Activated CD8-positive, alpha-beta memory T cell treated with anti-CD3 and anti-CD28 coated beads, Interleukin-2, amount 50 U/mL, for 24 hours (primary cell): ENCODE measurements at regions not wholly inside any gene's neighbourhood (a gene's known extent, or its start where the extent isn't known, plus 50 kb on each side); places are given as distances from the start of the nearest gene placed in this dataset.

Source experiments
- DNase-seq: peaks from one replicate; pipeline ENCODE4 v3.0.0-alpha.2; 2020; ENCODE audit errors: extremely low read depth

DNA sequence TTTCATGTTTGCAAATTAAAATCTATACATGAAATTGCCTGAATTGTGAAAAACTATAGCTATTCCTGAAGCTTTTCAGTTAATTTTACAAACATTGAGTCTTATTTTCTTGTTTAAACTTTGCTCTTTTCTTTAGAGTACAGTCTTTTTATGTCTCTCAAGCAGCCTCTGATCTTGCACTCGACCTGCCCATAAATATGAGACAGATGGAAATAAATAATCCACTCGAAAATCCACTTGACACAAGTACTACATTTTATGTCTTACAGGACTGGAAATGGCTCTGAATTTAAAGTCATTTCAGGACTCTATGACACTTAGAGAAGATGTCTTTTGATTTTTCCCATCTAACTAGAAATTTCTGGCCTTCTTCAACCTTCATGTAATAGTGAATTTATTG lies 283.8 kb downstream of the USP25 start:
- DNase-seq, result no peak

DNA sequence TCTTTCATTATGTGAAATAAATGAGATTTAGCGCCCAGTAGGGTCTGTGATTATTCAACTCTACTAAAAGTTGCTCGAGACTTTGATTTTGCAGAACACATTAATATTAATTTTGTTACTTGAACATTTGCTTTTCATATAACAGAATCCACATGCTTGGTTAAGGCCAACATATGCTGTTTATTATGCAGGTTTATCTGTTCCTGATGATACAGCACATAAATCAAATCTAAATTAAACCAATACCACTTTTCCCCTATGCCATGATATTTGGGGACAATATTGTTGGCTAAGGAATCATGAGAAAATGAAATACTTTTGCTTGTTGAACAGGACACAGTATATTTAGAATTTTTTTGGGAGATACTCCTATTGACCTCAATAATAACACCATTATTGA lies 291.1 kb downstream of the USP25 start:
- no peak for DNase-seq

DNA sequence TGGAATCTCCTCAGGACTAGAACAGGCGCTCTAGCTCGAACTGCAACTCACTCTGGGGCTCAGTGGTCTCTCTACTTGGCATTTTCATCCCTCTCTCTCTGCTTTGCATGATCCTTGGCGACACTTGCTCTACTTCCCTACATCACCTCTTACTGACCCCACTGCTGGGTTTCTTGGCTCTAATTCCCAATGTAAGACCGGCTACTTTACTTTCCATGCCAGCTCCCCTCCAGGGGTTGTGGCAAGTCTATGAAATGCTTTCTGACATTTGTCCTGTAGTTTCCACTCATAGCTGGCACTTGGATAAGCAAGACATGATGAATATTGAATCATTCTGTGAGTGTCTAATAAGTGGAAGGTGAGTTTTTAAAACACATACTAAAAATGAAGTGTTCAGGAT lies 292.3 kb downstream of the USP25 start:
- DNase-seq, result no peak

DNA sequence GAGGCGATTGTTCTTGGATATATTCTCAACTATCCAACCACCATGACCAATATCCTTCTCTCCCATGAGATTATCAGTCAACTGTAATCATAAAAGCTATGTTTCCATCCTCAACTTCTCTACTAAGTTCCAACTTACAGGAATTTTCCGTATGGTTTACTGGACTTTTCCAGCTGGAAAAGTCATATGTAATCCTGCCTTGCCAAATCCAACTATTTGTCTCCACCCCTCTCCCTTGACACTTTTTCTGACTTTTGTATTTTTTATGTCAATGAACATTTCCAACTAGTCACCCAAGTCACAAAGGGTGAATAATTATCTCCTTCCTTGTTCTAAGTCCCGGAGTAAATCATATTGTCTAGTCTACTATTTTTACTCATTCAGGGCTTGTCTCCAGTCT lies 293.1 kb downstream of the USP25 start:
- DNase-seq, result no peak

DNA sequence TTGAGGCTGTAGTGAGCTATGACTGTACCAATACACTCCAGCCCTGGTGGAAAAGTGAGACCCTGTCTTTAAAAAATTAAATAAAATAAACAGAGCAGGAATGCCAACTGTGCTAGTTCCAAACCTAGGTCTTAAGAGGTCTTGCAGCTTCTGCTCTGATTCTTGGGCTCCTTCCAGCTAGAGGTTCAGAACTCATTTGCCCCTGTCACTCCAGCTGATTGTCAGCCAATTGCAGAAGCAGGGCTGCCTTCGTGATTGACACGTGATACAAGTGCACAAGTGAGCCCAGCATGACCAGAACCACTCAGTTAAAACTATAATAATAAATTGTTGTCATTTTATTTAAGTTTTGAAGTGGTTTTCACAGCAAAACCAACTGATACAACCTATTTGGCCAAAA lies 298.4 kb downstream of the USP25 start:
- no peak for DNase-seq

DNA sequence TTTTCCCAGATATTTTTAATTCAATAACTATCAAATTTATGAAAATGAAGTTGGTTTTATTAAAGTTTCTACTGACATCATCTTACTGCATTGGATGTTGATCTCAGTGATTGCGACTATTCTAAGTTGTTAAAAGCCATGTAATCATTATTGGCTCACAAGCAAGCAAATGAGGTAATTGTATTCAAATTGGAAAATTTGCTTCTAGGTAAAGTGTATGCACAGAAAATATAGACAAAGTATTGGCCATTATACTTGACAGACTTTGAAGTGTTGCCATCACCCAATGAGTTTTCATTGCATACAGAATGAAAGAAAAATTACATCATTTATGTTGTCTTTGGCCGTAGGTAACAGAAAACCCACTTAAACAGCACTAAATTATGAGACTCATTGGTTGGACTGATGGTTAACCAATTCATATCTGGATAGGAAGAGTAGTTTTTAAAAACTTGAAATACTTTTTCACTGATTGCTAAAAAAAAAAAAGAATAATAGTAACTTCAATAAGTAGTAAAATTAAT lies 299.2 kb downstream of the USP25 start:
- DNase-seq, result no peak

DNA sequence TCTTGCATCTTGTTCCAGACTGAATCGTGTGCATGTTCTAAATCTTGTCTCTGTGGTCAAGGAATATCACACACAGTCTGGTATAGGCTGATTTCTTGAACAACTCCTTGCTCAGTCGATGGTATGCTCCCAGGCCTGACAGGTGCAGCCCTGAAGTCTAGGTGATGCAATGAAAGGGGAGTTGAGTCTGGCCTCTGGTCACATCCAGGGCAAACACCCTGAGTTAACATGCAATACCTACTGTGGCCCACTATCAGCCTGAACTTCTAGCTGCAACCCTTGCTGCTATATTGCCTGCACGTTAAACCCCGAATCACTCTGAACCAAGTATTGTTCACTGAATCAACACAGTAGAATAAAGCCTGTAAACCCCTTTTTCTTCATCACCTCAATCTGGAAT lies 303.4 kb downstream of the USP25 start:
- DNase-seq, result no peak

DNA sequence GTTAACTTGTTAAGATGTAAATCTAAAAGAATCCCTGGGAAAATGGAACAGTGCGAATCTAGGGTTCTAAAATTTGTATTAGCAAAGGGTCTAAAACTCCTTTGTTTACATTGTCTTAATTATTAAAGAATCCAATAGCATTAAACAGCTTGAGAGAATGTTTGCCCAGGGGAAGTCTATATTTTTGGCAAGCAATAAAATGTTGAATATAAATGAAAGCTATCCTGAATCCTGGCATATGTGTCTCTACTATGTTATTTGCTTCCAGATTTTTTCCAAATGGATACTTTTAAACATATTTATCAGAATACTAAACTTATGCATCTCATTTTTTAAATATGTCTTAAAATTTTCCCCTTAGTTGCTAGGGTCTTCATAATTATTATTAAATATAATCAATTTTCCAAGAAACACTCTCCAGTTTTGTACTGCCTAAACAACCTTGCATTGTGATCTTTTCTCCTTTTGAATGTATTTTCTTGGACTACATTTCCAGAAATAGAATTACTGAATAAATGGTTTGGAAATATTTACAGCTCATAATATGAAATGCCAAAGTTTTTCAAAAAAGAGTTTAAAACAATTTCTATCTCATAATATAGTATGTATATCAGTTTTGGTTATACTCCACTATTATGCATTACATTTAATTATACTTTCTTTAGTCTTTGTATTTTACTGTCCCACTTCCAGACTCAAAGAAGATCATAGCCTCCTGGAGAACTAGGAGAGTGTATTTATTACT lies 304.8 kb downstream of the USP25 start:
- no peak for DNase-seq

DNA sequence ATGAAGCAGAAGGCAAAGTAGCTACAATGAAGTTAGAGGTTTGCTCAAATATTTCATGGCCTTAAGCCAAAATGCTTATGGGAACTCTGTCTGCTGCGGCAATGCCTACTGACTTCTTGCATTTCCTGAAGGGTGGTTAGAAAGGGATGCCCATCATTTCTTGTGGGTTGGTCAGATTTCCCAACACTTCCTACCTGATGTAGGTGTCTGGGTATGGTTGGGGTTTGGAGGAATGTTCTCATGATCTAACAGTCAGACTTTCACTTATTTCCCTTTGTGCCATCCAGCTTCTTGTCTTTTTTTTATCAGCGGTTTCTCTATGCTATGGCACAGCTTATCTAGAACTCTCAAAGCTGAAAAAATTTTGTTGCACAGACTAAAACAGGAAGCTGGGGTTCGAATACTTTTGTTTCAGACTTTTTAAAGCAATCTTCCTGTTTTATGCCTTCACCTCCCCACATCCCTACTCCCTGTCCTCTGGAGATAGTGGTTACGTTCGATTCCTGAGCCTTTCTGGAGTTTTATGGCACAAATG lies 307.7 kb downstream of the USP25 start:
- DNase-seq, result no peak

DNA sequence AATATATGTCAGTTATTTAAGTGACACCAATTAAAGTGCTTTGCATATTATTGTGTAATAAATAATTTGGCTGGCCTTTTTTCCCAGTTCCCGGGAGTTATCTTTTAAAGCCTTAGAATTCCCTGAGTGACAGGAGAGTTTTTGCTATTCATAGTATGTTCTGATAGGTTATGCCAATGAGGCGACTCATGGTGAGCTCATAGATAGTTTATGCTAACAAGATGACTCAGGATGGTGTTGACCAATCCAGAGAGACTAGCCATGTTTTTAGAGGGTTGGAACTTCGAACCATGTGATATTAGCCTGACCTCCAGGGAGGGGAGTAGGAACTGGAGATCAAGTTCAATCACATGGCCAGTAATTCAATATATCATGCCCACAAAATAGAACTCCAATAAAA lies 310.8 kb downstream of the USP25 start:
- DNase-seq, result no peak

DNA sequence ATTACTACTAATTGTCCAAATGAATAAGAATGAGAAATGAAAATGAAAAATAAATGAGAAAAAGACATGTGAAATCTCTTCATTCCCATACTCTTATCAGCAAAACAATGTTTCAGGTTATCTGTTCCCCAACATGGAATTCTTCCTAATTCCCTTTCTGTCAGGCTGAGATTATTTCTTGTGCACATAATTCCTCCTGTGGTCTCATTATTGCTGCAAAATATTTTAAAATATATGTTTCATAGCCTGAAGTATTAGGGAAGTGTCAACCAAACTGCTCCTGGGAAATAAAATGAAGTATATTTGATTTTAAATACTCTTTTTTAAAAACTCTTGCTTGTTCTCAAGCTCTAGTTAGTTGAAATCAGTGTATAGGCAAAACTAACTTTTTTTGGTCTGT lies 314.9 kb downstream of the USP25 start:
- DNase-seq, result no peak

DNA sequence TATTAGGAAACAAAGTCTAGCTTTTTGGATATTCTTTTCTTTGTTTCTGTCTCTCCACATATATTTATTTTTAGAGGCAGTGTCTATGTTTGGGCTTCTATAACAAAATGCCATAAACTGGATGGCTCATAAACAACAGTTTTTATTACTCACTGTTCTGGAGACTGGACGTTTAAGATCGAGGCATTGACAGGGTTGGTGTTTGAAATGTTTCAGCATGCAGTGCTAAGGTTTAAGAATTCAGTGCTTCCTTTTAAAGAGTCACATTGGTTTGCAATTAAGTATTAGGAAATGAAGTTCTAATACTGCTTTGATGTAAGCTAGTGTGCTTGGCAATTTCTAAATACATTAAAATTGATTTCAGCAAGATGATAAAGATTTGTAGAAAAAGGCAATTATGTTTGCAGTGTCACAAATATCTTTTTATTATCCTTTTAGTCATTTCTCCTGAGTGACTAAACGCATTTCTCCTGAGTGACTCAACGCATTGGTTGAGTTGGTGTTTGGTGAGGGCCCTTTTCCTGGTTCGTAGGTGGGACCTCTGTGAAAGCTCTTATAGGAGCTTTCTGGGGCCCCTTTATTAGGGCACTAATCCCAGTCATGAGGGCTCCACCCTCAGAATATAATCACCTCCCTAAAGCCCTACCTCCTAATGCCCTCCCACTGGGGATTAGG lies 317.0 kb downstream of the USP25 start:
- DNase-seq, result no peak

DNA sequence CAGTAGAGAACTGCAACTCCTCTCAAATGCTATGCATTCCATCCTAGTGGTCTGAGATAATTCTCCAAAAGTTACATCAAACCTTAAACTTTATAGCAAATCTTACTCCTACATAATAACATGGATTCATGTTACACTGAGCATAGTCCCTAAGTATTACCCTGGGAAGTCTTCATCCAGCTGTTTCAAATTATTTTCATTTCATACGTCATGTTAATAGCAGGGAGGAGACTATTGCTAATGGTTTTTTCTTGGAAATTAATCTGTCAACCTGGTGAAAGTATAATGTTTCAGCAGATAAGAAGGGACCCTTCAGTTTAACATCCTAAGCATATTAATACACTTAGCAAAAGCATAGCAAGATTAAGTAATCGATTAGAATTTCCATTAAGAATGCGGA lies 318.1 kb downstream of the USP25 start:
- DNase-seq, result no peak

DNA sequence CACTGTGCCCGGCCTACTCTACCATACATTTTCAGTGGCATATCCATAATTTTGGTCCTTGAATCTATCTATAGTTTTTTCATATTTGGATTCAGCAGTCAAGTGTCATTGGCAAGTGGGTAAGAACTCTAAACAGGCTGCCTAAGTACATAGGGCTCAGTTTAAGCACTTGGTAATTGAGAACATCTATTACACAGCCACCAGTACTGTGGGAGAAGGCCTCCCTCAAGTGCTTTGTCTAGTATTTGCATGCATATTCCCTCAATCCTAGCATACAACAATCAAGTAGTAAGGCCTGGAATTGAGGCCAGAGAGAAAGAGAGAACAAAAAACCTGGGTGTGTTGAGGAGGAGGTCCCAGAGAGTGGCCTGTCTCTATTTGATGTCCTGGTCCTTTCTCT lies 325.2 kb downstream of the USP25 start:
- no peak for DNase-seq

DNA sequence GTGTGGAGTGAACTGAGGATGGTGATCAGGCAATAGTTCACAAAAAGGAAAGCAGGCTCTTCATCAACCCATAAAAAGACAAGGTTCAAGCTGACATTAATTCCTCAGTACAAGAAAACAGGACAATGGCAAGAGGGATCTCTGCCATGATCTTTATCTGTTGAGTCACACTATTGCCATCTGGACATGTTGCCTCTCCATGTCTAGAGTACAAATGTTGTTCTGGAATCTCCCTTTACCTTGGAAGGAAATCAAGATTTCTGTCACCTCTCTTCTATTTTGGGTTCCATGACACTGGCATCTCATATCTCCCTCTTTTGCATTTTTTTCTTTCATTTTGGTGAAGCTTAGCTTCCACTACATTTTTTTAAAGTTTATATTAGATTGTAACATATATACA lies 329.1 kb downstream of the USP25 start:
- DNase-seq, result no peak

DNA sequence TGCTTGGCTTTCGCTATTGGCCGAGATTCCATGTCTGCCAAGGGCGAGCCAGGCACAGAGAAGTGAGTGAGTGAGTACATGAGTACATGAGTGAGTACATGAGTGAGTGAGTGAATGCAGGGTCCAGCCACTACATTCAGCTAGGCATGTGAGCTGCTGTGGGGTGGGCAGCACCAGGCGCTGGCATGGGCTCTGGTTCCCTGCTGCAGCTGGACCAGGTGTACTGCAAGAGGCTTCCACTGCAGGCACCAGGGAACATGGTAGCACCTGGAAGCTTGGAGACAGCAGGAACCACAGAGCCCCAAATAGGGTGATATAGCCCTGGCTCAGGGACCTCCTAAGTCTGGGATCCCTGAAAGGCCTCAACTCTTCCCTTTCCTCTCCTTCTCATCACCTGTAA lies 330.2 kb downstream of the USP25 start:
- no peak for DNase-seq

DNA sequence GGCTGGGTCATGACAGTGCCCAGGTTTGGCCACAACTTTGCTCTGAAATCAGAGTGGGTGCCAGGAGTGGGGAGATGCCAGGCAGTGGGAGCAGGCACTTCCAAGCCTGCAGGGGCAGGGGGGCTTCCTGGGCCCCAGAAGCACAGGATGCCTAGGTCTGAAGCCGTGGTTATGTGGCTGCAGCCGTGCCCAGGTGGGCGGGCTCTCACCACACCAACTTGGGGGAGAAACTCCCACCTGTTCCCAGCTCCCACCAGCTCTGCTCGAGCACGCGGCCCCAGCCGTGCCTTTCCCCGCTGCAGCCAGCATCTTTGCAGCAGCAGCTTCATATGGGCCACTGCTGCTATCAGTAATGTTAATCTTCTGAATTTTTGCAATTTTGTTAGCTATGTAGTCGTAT lies 331.4 kb downstream of the USP25 start:
- no peak for DNase-seq

DNA sequence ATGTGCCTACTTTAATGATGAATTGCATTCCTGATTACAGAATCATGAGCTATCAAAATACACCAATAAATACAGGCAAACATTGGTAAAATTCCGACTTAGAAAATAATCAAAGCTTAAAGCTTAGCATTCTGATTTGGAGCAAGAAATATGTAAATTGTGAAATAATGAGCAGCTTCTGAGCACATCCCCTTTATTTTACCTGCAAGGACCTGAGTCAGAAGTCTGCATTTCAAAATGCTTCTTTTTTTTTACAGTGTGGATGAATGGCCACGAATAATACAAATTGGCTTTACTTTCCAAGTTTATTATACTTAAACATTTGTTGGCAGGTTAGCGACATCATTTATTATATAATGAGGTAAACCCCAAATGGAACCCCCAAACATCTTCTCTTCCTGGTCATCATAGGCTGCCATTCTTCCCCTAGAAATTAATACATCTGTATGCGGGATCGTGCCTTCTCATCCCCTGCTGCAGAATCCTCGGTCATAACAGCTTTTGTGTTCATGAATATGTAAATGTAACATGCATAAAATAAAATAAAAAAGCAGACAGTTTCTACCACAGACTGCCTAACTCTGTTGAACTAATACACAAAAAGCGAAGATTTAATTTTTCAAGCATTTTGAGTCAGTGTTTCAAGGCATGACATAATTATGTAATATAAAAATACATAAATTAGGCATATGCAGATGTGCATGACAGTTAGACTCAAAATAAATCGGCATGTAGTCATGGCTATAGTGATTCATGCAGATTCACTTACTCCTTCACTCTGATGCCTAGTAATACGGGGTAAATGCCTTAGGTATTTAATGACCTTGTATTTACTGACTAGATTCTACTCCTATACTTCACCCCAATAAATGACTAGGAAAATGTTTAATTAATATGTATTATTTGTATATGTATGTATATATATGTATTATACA lies 339.7 kb downstream of the USP25 start:
- no peak for DNase-seq

DNA sequence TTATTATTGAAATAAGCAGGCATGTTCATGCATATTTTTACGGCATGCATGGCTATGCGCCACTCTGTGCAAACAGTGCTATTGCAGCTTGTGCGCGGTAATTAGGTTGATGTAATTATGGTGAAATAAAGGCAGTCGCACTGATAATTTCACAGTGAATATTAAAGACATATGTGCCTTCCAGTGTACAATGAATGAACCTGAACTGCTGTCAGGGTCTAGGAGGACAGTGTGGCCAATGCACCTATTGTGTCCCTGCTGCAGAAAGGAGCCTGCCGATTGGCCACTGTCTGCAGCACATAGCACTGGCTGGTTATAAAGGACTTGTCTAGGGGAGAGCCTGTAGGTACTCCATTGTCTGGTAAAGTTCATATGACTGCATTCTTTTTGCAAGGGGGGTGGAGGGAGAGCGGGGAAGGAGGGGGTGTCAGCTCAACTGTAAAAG lies 340.4 kb downstream of the USP25 start:
- no peak for DNase-seq

DNA sequence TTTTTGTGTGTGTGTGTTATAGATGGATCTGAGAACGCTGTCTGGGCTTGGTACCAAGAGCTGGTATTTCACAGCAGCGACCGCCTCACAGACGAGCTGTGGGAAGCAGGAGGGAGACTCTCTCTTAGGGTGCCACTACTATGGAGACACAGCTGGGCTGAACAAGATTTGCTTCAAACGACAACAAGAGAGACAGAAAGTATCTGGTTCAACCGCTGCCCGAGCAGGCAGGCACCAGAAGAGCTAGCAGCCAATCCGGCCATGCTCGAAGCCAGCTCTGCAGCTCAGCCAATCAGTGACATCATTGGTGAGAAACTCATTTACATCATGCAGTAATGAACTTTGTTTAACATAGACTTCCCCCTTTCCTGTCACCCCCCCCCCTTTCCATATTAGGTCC lies 341.3 kb downstream of the USP25 start:
- DNase-seq, result no peak

DNA sequence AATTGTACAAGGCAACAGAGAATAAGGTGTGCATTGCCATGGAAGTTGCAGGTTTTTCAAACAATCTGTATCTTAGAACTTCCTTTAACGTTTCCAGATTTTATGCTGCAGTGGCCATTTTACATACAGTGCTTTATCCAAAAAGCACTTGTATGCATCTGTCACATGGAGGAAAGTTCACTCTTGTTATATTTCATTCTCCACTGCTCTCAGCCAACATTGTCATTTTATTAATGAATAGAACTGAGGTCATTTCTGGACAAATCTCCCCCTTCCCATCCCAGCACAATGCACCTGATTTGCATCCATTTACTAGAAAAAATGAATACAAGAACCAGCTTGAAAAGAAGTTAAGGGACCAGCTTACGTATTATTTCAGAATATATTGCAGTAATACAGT lies 342.0 kb downstream of the USP25 start:
- no peak for DNase-seq

DNA sequence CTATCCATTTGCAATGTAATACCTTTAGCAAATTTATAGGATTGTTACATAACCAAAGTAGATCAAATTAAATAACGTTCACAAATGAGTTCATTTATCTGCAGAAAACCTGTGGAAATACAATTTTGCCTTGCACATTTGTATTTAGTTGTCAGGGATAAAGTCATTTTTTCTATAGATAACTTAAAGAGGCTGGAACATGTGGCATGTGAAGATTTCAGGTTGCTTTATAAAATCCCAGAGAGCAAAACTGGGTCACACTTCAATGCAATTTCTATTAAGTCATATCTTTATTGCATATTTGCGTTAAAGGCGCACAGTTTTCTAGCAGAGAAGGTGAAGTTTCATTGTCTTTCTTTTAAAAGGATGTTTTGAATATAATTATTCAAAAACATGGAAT lies 342.4 kb downstream of the USP25 start:
- no peak for DNase-seq
